Fibroblast of pulmonary artery (primary cell): ENCODE measurements at regions not wholly inside any gene's neighbourhood (a gene's known extent, or its start where the extent isn't known, plus 50 kb on each side); places are given as distances from the start of the nearest gene placed in this dataset.
A peak's percentile ranks its signal among the peaks of the same experiment; 100 is the strongest.

Experiments
- DNase-seq: peaks from one replicate; pipeline ENCODE4 v3.0.0-alpha.2; 2010; ENCODE audit warnings: low read depth
- H3K4me3 ChIP-seq: replicated peaks from 2 replicates; pipeline ENCODE4 v1.5.1; 2011; ENCODE audit warnings: low read depth, mild to moderate bottlenecking, control low read depth, low read length, moderate library complexity
- CTCF ChIP-seq: IDR thresholded peaks from 2 replicates; pipeline ENCODE4 v1.5.1; 2011; ENCODE audit warnings: mild to moderate bottlenecking, control low read depth, low read length, inconsistent platforms; ENCODE audit errors: missing control alignments

GRCh38 chr9:13673348-13673747, 393.9 kb upstream of the MPDZ start:
- no peak overlapping the region for H3K4me3 ChIP-seq
- no peak for DNase-seq
- no peak for TF ChIP-seq CTCF

DNA sequence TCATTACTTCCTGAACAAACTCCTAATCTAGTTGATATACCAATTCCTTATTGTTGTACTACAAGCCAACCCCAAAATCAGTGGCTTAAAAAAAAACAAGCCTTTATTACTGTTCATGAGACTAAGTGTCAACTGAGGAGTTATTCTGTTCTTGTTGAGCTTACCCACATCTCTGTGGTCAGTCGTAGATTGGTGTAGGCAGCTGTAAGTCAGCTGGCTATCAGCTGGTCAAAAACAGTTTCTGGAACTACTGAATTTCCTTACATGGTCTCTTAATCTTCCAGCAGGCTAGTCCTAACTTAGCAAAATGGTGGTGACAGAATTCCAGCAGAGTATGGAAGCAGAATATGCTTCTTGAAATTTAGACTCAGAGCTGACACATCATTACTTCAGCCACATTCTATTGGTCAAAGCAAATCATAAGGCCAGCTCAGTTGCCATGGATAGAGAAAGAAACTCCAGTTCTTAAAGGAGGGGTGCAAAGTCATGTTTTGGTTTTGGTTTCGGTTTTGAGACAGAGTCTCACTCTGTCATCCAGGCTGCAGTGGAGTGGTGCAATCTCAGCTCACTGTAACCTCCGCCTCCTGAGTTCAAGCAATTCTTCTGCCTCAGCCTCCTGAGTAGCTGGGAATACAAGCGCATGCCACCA, 386.1 kb upstream of the MPDZ start:
- TF ChIP-seq CTCF = no peak
- H3K4me3 ChIP-seq = no peak overlapping the region
- peak; percentile 37 for DNase-seq

DNA sequence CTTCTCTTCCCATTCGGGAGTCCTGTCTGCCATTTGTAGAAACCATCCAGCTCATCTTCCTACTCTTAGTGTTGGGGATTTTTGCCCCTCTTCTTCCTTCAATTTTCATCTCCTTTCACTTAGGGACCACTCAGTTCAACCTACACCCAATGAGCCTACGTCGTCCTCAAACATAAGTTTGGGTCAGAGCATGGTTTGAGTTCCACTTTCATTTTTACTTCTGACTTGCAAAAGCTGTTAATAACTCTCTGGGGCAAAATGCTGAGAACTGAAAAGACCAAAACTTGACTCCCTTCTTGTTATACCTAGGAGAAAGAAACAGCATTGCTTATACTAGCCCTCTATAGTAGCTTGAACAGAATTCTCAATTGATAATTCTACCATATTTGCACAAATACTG, 381.5 kb upstream of the MPDZ start:
- no peak for DNase-seq
- no peak overlapping the region for H3K4me3 ChIP-seq
- no peak for TF ChIP-seq CTCF

GRCh38 chr9:13651969-13652663, 372.6 kb upstream of the MPDZ start:
- H3K4me3 ChIP-seq = no peak overlapping the region
- no peak for DNase-seq
- no peak for TF ChIP-seq CTCF

DNA sequence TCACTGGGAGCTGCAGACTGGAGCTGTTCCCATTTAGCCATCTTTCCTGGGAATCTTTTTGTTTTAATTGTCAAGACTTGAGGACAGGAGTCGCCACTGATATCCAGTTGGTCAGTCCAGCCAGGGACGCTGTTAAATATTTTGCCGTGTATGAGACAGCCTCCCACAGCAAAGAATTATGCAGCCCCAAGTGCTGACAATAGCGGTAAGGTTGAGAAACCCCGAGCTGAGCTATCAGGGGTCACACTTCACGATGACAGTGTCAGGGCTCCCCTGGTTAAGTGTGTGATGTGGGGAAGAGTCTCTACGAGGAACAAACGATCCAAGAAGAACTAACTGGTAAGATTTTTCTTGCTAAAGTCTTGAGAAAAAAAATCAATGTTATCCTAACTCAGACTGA, 372.0 kb upstream of the MPDZ start:
- DNase-seq = no peak
- no peak overlapping the region for H3K4me3 ChIP-seq
- no peak for TF ChIP-seq CTCF

DNA sequence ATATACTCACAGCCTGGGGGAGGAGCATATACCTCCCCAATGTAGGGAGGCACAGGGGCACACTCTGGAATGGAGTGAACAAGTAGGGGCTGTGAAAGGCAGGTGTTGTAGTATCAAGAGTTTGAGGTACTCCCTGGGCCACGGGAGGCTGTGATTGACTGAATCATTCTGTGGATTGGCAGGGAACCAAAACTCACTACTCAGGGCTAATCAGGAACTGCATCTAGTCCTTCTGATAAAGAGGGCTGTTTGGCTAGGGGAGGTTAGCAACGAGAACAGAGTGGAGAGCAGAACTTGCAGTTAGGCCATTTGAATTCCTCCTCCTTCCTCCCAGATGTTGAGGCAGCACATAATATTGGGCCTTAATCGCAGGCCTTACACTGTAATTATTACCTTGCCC, 369.2 kb upstream of the MPDZ start:
- H3K4me3 ChIP-seq = no peak overlapping the region
- no peak for DNase-seq
- TF ChIP-seq CTCF = no peak

DNA sequence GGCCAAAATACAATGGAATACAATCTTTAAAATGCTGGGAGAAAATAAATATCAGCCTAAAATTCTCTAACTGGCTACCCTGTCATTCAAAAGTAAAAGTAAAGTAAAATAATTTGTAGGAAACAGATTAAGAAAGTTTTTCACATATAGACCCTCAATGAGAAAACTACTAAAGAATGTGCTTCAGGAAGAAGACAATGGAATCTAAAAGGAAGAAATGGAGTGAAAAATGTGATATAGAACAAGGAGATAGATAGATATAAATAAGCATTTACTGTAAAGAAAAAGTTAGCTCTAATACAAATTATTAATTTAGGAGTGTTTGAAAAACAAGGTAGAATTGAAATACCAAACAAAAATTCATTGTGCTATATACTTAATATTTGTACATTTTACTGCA, 368.6 kb upstream of the MPDZ start:
- no peak for TF ChIP-seq CTCF
- no peak for DNase-seq
- H3K4me3 ChIP-seq = no peak overlapping the region
